A549 (cell line): ENCODE measurements at regions not wholly inside any gene's neighbourhood (a gene's known extent, or its start where the extent isn't known, plus 50 kb on each side); places are given as distances from the start of the nearest gene placed in this dataset.
A peak's percentile ranks its signal among the peaks of the same experiment; 100 is the strongest.

Experiments used
- ATAC-seq, 2 experiments: fragments of 200-7000 bp in 1 of 2; fragments of >200 bp in 1 of 2; cut with Nextera tagmentation in 1 of 2; cut with Tn5 transposase in 1 of 2; 3 replicates each; pipeline versions ENCODE4 v1.8.0 to v1.9.1; 2018 to 2020; ENCODE audit warnings: mild to moderate bottlenecking in 1 of 2, moderate library complexity in 1 of 2
- CTCF ChIA-PET: fragments of 300-600 bp; sonication (Branson Sonifier 250); formaldehyde crosslinking; extraction: SDS; loops from one replicate; lab custom pipeline; 2021; ENCODE audit warnings: antibody characterized with exemption, inconsistent platforms; lab: Yijun Ruan, JAX
- POLR2A ChIA-PET: fragments of 350-600 bp; formaldehyde crosslinking; extraction: SDS; loops from one replicate; lab custom pipeline; 2021; ENCODE audit warnings: antibody characterized with exemption, inconsistent platforms; lab: Yijun Ruan, JAX
- DNase-seq, 2 experiments: peaks; one replicate each; pipeline versions ENCODE4 v3.0.0 to v3.0.0-alpha.2; 2011 to 2016; ENCODE audit warnings: low read depth in 1 of 2, low spot score in 1 of 2
- FAIRE-seq: peaks from 2 replicates; lab custom pipeline; 2011; peaks lifted over from hg19 to GRCh38; lab: Jason Lieb, UNC
- H3K27ac ChIP-seq, 2 experiments: fragments of >200 bp; sonication (Bioruptor Twin); formaldehyde crosslinking; 3 replicates each; pipeline ENCODE4 v1.5.1; 2016 to 2017
- H3K4me1 ChIP-seq: fragments of >200 bp; sonication (Bioruptor Twin); formaldehyde crosslinking; 3 replicates; pipeline ENCODE4 v1.6.1; 2016
- H3K4me2 ChIP-seq: fragments of >200 bp; sonication (Bioruptor Twin); formaldehyde crosslinking; 3 replicates; pipeline ENCODE4 v1.6.1; 2016
- H3K4me3 ChIP-seq: fragments of >200 bp; sonication (Bioruptor Twin); formaldehyde crosslinking; 3 replicates; pipeline ENCODE4 v1.5.1; 2016
- H3K9me3 ChIP-seq: fragments of >200 bp; sonication (Bioruptor Twin); formaldehyde crosslinking; 3 replicates; pipeline ENCODE4 v1.6.1; 2016
- ATOH8 ChIP-seq: fragments of 250-450 bp; sonication (Bioruptor Pico); IDR thresholded peaks from 2 replicates; pipeline ENCODE4 v1.5.0; 2020; ENCODE audit warnings: low read depth, mild to moderate bottlenecking, moderate library complexity
- CBX2 ChIP-seq: fragments of 200-600 bp; sonication (generic); IDR thresholded peaks from 2 replicates; pipeline ENCODE4 v1.6.1; 2016; ENCODE audit warnings: low read depth, mild to moderate bottlenecking, borderline replicate concordance
- CEBPB ChIP-seq, 2 experiments: fragments of >200 bp in 1 of 2; sonication (Bioruptor Twin) in 1 of 2; formaldehyde crosslinking in 1 of 2; IDR thresholded peaks; 2 replicates each; pipeline ENCODE4 v1.6.1; 2012 to 2016
- E2F6 ChIP-seq: IDR thresholded peaks from 2 replicates; pipeline ENCODE4 v1.6.1; 2012; ENCODE audit warnings: low read depth, borderline replicate concordance
- EHF ChIP-seq: fragments of 250-450 bp; sonication (Bioruptor Pico); IDR thresholded peaks from 2 replicates; pipeline ENCODE4 v1.5.0; 2020; ENCODE audit warnings: mild to moderate bottlenecking
- EP300 ChIP-seq, 2 experiments: fragments of >200 bp; sonication (Bioruptor Twin); formaldehyde crosslinking; IDR thresholded peaks; 2 replicates in 1 of 2; 3 replicates in 1 of 2; pipeline ENCODE4 v1.6.1; 2016 to 2017
- FOSB ChIP-seq: fragments of 250-450 bp; sonication (Bioruptor Pico); IDR thresholded peaks from 2 replicates; pipeline ENCODE4 v1.5.0; 2020; ENCODE audit warnings: mild to moderate bottlenecking, moderate library complexity
- FOSL2 ChIP-seq, 2 experiments: fragments of 450-650 bp in 1 of 2; fragments of >200 bp in 1 of 2; sonication (Bioruptor Twin) in 1 of 2; formaldehyde crosslinking; IDR thresholded peaks; 2 replicates each; pipeline versions ENCODE4 v1.5.0 to v1.6.1; 2016 to 2020; ENCODE audit warnings: mild to moderate bottlenecking in 1 of 2, moderate library complexity in 1 of 2
- FOXS1 ChIP-seq: fragments of 250-450 bp; sonication (Bioruptor Pico); IDR thresholded peaks from 2 replicates; pipeline ENCODE4 v1.5.0; 2020; ENCODE audit warnings: mild to moderate bottlenecking, moderate library complexity
- GATA3 ChIP-seq: IDR thresholded peaks from 2 replicates; pipeline ENCODE4 v1.6.1; 2012; ENCODE audit warnings: borderline replicate concordance
- HDAC2 ChIP-seq: fragments of 200-600 bp; sonication (generic); IDR thresholded peaks from 2 replicates; pipeline ENCODE4 v1.6.1; 2016
- HEYL ChIP-seq: fragments of 250-450 bp; sonication (Bioruptor Pico); IDR thresholded peaks from 2 replicates; pipeline ENCODE4 v1.8.0; 2021; ENCODE audit warnings: mild to moderate bottlenecking, moderate library complexity
- HOXB5 ChIP-seq: fragments of 250-450 bp; sonication (Bioruptor Pico); IDR thresholded peaks from 2 replicates; pipeline ENCODE4 v1.5.0; 2020; ENCODE audit warnings: mild to moderate bottlenecking, moderate library complexity
- JUN ChIP-seq, 2 experiments: fragments of >200 bp; sonication (Bioruptor Twin); formaldehyde crosslinking; IDR thresholded peaks; 2 replicates in 1 of 2; 3 replicates in 1 of 2; pipeline ENCODE4 v1.6.1; 2016 to 2017
- JUNB ChIP-seq: fragments of >200 bp; sonication (Bioruptor Twin); formaldehyde crosslinking; IDR thresholded peaks from 2 replicates; pipeline ENCODE4 v1.6.1; 2016
- KDM1A ChIP-seq: fragments of 200-600 bp; sonication (generic); IDR thresholded peaks from 2 replicates; pipeline ENCODE4 v1.6.1; 2016; ENCODE audit warnings: low read depth, mild to moderate bottlenecking
- KDM5A ChIP-seq: fragments of 200-600 bp; sonication (generic); IDR thresholded peaks from 2 replicates; pipeline ENCODE4 v1.6.1; 2016; ENCODE audit warnings: antibody characterized with exemption, mild to moderate bottlenecking
- MAX ChIP-seq: IDR thresholded peaks from 2 replicates; pipeline ENCODE4 v1.6.1; 2012
- MYC ChIP-seq: IDR thresholded peaks from 2 replicates; pipeline ENCODE4 v1.6.1; 2012; ENCODE audit warnings: mild to moderate bottlenecking, inconsistent platforms, low read length, improper control_type of control experiment, borderline replicate concordance
- PBX3 ChIP-seq: IDR thresholded peaks from 2 replicates; pipeline ENCODE4 v1.6.1; 2012
- PHF8 ChIP-seq: fragments of 200-600 bp; sonication (generic); IDR thresholded peaks from 2 replicates; pipeline ENCODE4 v1.6.1; 2016; ENCODE audit warnings: low read depth, mild to moderate bottlenecking, antibody characterized with exemption, moderate library complexity, borderline replicate concordance
- POLR2AphosphoS2 ChIP-seq: conservative IDR thresholded peaks from 2 replicates; pipeline ENCODE4 v1.6.1; 2012; ENCODE audit warnings: low read length, improper control_type of control experiment, inconsistent platforms
- RAD21 ChIP-seq, 2 experiments: fragments of >200 bp in 1 of 2; sonication (Bioruptor Twin) in 1 of 2; formaldehyde crosslinking in 1 of 2; IDR thresholded peaks in 1 of 2; conservative IDR thresholded peaks in 1 of 2; 2 replicates in 1 of 2; 3 replicates in 1 of 2; pipeline ENCODE4 v1.6.1; 2012 to 2018; ENCODE audit warnings: inconsistent platforms in 1 of 2
- SMC3 ChIP-seq: fragments of >200 bp; sonication (Bioruptor Twin); formaldehyde crosslinking; IDR thresholded peaks from 3 replicates; pipeline ENCODE4 v1.6.1; 2018; ENCODE audit warnings: inconsistent platforms
- SREBF2 ChIP-seq: fragments of 450-650 bp; IDR thresholded peaks from 2 replicates; pipeline ENCODE4 v1.6.1; 2014; ENCODE audit warnings: mild to moderate bottlenecking, moderate library complexity
- TFCP2L1 ChIP-seq: fragments of 250-450 bp; sonication (Bioruptor Pico); IDR thresholded peaks from 2 replicates; pipeline ENCODE4 v1.5.0; 2021; ENCODE audit warnings: mild to moderate bottlenecking
- USF2 ChIP-seq: fragments of 450-650 bp; IDR thresholded peaks from 2 replicates; pipeline ENCODE4 v1.6.1; 2014; ENCODE audit warnings: antibody characterized with exemption
- ZFP36 ChIP-seq: fragments of 450-650 bp; IDR thresholded peaks from 2 replicates; pipeline ENCODE4 v1.6.1; 2014; ENCODE audit warnings: borderline replicate concordance; ENCODE audit not compliant: partially characterized antibody
- WGBS: methylation state at CpG from one replicate; pipeline ENCODE4 v1.1.6; 2017; ENCODE audit errors: missing lambda C conversion rate; 5-methylcytosine and 5-hydroxymethylcytosine counted together

- ChIA-PET CTCF (no interaction called here), POLR2A (no interaction called here)
- WGBS = 19% methylated on average over 45 of the region's 67 CpGs
- DNase-seq = peak; percentile 50 to 78
- Histone ChIP-seq H3K4me1 (peaks cover 11% of the 10 kb centered on the region; the same call in 2 of the 3 replicates), H3K4me2 (peak overlapping the region; percentile 78), H3K27ac (peak overlapping the region; percentile 69 to 89), H3K4me3 (peak overlapping the region; percentile 52), H3K9me3 (no peaks in the 10 kb centered on the region)
- ATAC-seq = peak; percentile 72 to 83
- no peak for FAIRE-seq
- TF ChIP-seq ATOH8 (CRISPR knock-in tag) = no peak
- peak; percentile 50; the same call in 1 of the 2 replicates for TF ChIP-seq E2F6
- TF ChIP-seq MAX = peak; percentile 71
- no peak for TF ChIP-seq PHF8
- TF ChIP-seq HEYL = no peak
- no peak for TF ChIP-seq GATA3
- TF ChIP-seq ZFP36 = no peak
- TF ChIP-seq RAD21 (conservative IDR thresholded peaks at IDR 0.05 in 1 of 2, IDR thresholded peaks at IDR 0.05 in 1 of 2) = peak in 1 of 2 experiments; percentile 19; a peak in 1 of 5 replicates
- TF ChIP-seq SMC3 = peak; percentile 4; the same call in 1 of the 3 replicates
- TF ChIP-seq KDM5A = no peak
- no peak for TF ChIP-seq HDAC2
- TF ChIP-seq SREBF2 = no peak
- no peak for TF ChIP-seq MYC
- TF ChIP-seq HOXB5 (CRISPR knock-in tag) = peak; percentile 29; the same call in 1 of the 2 replicates
- no peak for TF ChIP-seq EP300 (IDR thresholded peaks at IDR 0.05)
- no peak for TF ChIP-seq CBX2
- TF ChIP-seq KDM1A = no peak
- 0 out of 5 replicates have a peak, but pooled peaks of 1 of the 2 experiments have one; percentile 17 for TF ChIP-seq JUN (IDR thresholded peaks at IDR 0.05)
- no peak for TF ChIP-seq POLR2AphosphoS2
- TF ChIP-seq TFCP2L1 (CRISPR knock-in tag) = no peak
- no peak for TF ChIP-seq JUNB
- no peak for TF ChIP-seq EHF (CRISPR knock-in tag)
These were observed 148.2 kb upstream of the KLF4 start for GRCh38 chr9:107637421-107638420.

DNA sequence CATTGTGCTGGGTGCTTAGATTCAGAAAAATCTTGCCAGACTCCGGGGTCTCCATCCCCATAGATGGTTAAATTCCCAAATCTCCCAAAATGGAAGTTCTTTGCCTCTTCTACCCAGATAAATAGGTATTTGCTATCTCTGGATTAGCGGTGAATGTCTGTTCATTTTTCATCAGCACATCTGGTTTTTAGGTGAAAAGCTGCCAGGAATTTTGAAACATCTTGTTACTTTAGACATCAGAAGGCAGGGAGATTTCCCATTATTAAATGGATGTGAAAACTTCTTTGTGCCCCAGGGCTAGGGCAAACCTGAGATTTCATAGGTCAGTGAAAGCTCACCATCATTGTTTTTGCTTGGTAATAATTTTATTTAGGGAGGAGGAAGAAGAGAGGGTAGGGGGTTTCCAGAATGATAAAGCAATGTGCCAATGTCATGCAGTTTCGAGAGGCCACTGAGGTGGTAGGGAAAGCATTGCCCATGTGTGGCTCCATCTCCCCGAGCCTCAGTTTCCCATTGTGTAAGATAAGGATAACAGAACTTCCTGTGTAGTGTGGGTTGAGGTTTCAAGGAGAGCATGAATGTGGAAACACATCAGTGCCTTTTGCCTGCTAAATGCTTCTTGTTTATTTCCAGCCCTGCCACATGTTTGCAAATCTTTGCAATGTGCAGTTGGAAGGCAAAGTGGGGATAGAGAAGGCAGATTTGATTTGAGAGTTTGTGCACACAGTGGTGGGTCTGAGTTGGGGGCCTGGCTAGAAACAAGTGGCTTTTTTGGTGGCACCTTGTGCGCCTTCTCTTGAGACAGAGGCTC is 147.2 kb upstream of the KLF4 start:
- FAIRE-seq = no peak
- ChIA-PET CTCF (interaction anchor here (0.7 kb wide), 1 partner anchor 1713 kb away, joined by 3 read pairs; no protein-coding TSS in a partner anchor), POLR2A (no interaction called here)
- TF ChIP-seq FOSL2 (IDR thresholded peaks at IDR 0.05) = no peak
- no peak for TF ChIP-seq FOSL2 (CRISPR knock-in tag; IDR thresholded peaks at IDR 0.05)
- TF ChIP-seq CEBPB (IDR thresholded peaks at IDR 0.05) = no peak
- TF ChIP-seq EP300 (IDR thresholded peaks at IDR 0.05) = no peak
- no peak for TF ChIP-seq TFCP2L1 (CRISPR knock-in tag)
- no peak for TF ChIP-seq EHF (CRISPR knock-in tag)
- TF ChIP-seq PBX3 = no peak
- no peak for TF ChIP-seq USF2
- no peak for TF ChIP-seq FOSB
- no peak for TF ChIP-seq FOXS1 (CRISPR knock-in tag)
- 94% methylated on average over 5 of the region's 5 CpGs for WGBS
- Histone ChIP-seq H3K9me3 (no peaks in the 10 kb centered on the region), H3K4me3 (no peak overlapping the region), H3K4me1 (peaks cover 11% of the 10 kb centered on the region; the same call in 2 of the 3 replicates), H3K4me2 (no peak overlapping the region), H3K27ac (peak overlapping the region; percentile 69 to 89; a peak in 3 of 6 replicates)
- DNase-seq = no peak
- no peak for ATAC-seq
